IPS-NIHi7 (cell line): ENCODE measurements at regions not wholly inside any gene's neighbourhood (a gene's known extent, or its start where the extent isn't known, plus 50 kb on each side); places are given as distances from the start of the nearest gene placed in this dataset.
"Not testable (repeated sequence)": the region's sequence is repeated elsewhere in the genome, so short reads cannot be mapped to it uniquely, and the experiment has no call there.

ENCODE experiments used
- DNase-seq: peaks from one replicate; pipeline ENCODE4 v3.0.0; 2012; ENCODE audit warnings: mixed read lengths; ENCODE audit errors: extremely low spot score

GRCh38 chr13:28607187-28607955 lies 51.6 kb upstream of the POMP start:
- DNase-seq: no peak

DNA sequence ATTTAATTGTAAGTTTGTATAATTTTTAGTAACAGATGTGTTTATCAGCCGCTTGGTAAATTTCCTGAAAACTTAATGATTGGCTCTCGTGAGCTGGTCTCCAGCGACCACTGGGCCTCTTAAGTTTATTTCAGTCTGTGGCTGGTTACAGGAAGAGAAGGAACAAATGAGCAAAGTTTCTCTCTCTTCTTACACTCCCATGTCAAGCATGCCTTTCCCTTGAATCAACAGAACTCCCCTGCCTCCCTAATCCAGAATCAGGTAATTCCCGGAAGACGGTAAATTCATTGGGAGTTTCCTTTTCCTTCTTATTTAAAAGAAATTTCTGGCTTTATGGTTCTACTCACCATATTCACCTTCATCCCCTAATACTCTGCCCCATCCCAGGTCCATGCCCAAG lies 52.5 kb upstream of the POMP start:
- no peak for DNase-seq

DNA sequence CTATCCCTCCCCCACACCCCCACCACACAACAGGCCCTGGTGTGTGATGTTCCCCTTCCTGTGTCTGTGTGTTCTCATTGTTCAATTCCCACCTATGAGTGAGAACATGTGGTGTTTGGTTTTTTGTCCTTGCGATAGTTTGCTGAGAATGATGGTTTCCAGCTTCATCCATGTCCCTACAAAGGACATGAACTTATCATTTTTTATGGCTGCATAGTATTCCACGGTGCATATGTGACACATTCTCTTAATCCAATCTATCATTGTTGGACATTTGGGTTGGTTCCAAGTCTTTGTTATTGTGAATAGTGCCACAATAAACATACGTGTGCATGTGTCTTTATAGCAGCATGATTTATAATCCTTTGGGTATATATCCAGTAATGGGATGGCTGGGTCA lies 53.8 kb upstream of the POMP start:
- not testable (repeated sequence) for DNase-seq

GRCh38 chr13:28603043-28603664 lies 55.8 kb upstream of the POMP start:
- no peak for DNase-seq

GRCh38 chr13:28602580-28602979 lies 56.4 kb upstream of the POMP start:
- DNase-seq: no peak

GRCh38 chr13:28601581-28601980 lies 57.3 kb upstream of the POMP start:
- DNase-seq: no peak

- no peak for DNase-seq
These were observed 61.3 kb upstream of the POMP start for GRCh38 chr13:28597641-28598040.

- DNase-seq: no peak
These were observed 68.5 kb upstream of the POMP start for GRCh38 chr13:28590461-28590860.

DNA sequence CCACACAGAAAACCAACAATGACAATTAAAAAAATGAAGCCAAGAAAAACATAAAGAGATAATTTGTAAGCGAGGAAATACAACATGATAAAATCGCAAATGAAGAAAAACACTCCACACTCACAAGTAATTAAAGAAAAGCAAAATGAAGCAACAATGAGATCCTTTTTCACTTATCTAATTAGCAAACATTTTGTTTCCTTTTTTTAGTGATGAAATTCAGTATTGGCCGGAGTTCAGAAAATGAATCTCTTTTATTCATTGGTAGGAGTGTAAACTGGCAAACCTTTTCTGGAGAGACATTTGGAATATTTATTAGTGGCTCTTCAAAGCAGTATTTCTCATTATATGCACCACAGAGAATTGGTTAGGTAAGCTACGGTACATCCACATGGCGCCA lies 70.6 kb upstream of the POMP start:
- no peak for DNase-seq

- DNase-seq: no peak
These were observed 71.8 kb upstream of the POMP start for GRCh38 chr13:28587174-28587540.

DNA sequence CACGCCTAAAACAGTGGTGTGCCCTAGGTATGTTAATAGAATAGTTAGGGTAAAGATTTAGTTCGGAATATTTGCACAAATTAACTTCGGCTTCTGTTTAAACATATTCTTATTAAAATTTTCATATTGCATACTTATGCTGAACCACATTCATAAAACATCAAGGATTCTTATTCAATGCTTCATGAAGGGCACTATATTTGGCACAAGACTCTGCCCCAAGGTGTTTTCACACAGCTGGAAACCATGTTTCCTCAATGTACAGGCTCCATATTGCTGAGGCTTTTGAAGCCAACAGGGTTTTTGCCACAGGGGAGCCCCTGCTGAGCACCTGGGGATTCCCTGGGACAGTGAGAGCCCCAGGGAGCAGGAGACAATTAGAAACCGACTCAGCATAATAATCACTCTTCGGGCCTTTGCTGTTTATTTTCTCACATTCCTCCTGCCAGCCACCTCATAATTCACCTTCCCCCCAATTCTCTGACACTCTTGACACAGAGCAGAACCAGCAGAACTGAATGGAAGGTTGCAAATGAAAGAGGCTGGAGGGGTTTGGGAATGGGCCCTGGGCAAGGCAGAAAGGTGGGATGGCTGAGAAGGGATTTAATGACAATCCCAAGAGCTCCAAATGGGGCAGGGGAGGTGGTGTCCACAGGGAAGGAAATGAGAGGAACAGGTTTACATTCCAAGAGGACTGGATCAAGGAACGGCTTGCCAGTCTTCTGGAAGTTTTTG lies 72.3 kb upstream of the POMP start:
- peak; percentile 40 for DNase-seq

GRCh38 chr13:28585561-28585960 lies 73.4 kb upstream of the POMP start:
- no peak for DNase-seq

GRCh38 chr13:28584873-28585381 lies 74.0 kb upstream of the POMP start:
- no peak for DNase-seq

DNA sequence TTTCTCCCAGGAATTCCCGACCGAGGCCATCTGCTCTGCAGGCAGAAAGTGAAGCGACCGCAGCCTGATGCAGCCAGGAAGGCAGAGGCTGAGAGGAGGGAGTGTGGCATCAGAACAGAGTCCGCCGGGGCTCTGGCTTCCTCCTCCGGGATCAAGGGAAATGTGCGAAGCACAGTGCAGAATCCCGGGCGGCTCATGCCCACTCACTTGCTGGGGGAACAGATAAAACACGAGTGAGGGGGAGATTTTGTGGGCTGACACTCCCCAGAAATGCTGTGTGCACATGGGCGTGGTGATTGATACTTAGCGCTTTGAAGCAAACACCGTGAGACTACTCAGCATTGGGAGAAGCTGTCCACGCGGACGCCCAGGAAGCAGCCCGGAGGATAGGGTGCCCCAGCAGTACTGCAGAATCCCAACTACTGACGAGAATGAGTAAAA lies 75.3 kb upstream of the POMP start:
- DNase-seq: no peak

GRCh38 chr13:28582892-28583240 lies 76.1 kb upstream of the POMP start:
- no peak for DNase-seq

GRCh38 chr13:28582225-28582891 lies 76.6 kb upstream of the POMP start:
- DNase-seq: no peak

DNA sequence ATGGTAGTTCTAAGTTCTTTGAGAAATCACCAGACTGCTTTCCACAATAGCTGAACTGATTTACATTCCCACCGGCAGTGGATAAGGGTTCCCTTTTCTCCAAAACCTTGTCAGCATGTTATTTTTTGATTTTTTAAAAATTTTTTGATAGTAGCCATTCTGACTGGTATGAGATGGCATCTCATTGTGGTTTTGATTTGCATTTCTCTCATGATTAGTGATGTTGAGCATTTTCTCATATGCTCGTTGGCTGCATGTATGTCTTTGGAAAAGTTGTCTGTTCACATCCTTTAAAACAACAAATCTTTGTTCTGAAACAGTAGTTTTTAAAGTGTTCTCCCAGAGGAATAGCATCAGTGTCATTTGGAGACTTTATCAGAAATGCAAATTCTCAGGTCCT lies 77.5 kb upstream of the POMP start:
- DNase-seq: no peak

DNA sequence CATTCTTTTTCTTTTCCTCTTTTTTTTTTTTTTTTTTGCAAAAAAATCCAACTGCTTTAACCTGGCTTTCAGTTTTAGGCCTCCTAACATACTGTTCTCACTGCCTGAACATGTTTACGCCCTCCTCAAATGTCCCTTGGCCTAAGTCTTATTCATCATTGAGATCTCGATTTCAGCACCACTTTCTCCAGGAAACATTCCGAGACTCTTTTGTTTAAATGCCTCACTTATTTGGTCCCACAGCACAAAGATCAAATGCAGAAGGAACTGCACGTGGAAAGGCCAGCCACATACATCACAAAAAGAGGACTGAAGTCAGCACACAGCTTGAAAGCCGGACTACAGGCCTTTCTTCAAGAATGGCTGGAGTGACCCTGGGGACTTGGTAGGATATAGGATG lies 79.2 kb upstream of the POMP start:
- DNase-seq: no peak

GRCh38 chr13:28579322-28579721 lies 79.6 kb upstream of the POMP start:
- peak; percentile 34 for DNase-seq

DNA sequence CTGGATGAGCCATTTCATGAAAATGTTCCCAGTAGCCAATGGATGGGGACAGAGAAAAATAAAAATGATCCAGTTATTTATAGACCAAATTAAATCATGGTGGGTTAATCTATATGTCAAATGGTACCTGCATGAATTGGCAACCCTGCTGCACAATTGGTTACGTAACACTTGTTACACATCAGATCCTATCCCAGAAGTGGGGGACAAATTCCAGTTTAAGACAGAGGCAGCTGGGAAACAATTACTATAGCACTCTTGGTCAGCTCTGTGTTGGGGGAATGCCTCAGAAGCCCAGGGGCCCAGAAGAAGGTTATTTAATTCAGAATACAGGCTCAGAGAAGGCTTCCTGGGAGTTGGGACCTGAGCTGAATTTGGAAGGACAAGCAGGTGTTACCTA lies 81.1 kb upstream of the FLT1 start:
- no peak for DNase-seq

- DNase-seq: no peak
These were observed 80.3 kb upstream of the FLT1 start for GRCh38 chr13:28575200-28575599.

- DNase-seq: no peak
These were observed 79.8 kb upstream of the FLT1 start for GRCh38 chr13:28574617-28575142.
